ENCODE measurements at regions not wholly inside any gene's neighbourhood (a gene's known extent, or its start where the extent isn't known, plus 50 kb on each side); places are given as distances from the start of the nearest gene placed in this dataset.
"Not testable (repeated sequence)": the region's sequence is repeated elsewhere in the genome, so short reads cannot be mapped to it uniquely, and the experiment has no call there.

- TF ChIP-seq CTCF (IDR thresholded peaks at IDR 0.05; ENCODE audit: extremely low read depth, insufficient read depth, missing control alignments): no peak
- in situ Hi-C loops (cut with MboI; ENCODE audit: low pct_unique_long_range_greater_than_20kb, low sequenced_read_pairs, unreplicated experiment): no loop called here
- no peak for DNase-seq (ENCODE audit: low spot score)
Observed at GRCh38 chr12:97886511-97887176, 424.0 kb downstream of the RMST start.

GRCh38 chr12:97897881-97898280 lies 435.3 kb downstream of the RMST start:
- DNase-seq (ENCODE audit: low spot score); in situ Hi-C loops (cut with MboI; ENCODE audit: low pct_unique_long_range_greater_than_20kb, low sequenced_read_pairs, unreplicated experiment): not testable (repeated sequence)

- DNase-seq (ENCODE audit: low spot score): no peak
- TF ChIP-seq CTCF (IDR thresholded peaks at IDR 0.05; ENCODE audit: extremely low read depth, insufficient read depth, missing control alignments): no peak
- in situ Hi-C loops (cut with MboI; ENCODE audit: low pct_unique_long_range_greater_than_20kb, low sequenced_read_pairs, unreplicated experiment): no loop called here
Observed at GRCh38 chr12:97899529-97899928, 436.9 kb downstream of the RMST start.

GRCh38 chr12:97899956-97900355 lies 437.4 kb downstream of the RMST start:
- TF ChIP-seq CTCF (IDR thresholded peaks at IDR 0.05; ENCODE audit: extremely low read depth, insufficient read depth, missing control alignments): no peak
- in situ Hi-C loops (cut with MboI; ENCODE audit: low pct_unique_long_range_greater_than_20kb, low sequenced_read_pairs, unreplicated experiment): no loop called here
- no peak for DNase-seq (ENCODE audit: low spot score)

GRCh38 chr12:97903356-97903755 lies 440.8 kb downstream of the RMST start:
- in situ Hi-C loops (cut with MboI; ENCODE audit: low pct_unique_long_range_greater_than_20kb, low sequenced_read_pairs, unreplicated experiment): no loop called here
- no peak for TF ChIP-seq CTCF (IDR thresholded peaks at IDR 0.05; ENCODE audit: extremely low read depth, insufficient read depth, missing control alignments)
- DNase-seq (ENCODE audit: low spot score): no peak

GRCh38 chr12:97907504-97907903 lies 444.9 kb downstream of the RMST start:
- in situ Hi-C loops (cut with MboI; ENCODE audit: low pct_unique_long_range_greater_than_20kb, low sequenced_read_pairs, unreplicated experiment): no loop called here
- DNase-seq (ENCODE audit: low spot score): no peak
- TF ChIP-seq CTCF (IDR thresholded peaks at IDR 0.05; ENCODE audit: extremely low read depth, insufficient read depth, missing control alignments): no peak

- no peak for TF ChIP-seq CTCF (IDR thresholded peaks at IDR 0.05; ENCODE audit: extremely low read depth, insufficient read depth, missing control alignments)
- no peak for DNase-seq (ENCODE audit: low spot score)
- in situ Hi-C loops (cut with MboI; ENCODE audit: low pct_unique_long_range_greater_than_20kb, low sequenced_read_pairs, unreplicated experiment): no loop called here
Observed at GRCh38 chr12:97910559-97910958, 448.0 kb downstream of the RMST start.

Data from GM13977 (cell line).